Activated T-cell treated with anti-CD3 and anti-CD28 coated beads, Interleukin-2, amount 50 U/mL, for 4 hours (primary cell): ENCODE measurements at regions not wholly inside any gene's neighbourhood (a gene's known extent, or its start where the extent isn't known, plus 50 kb on each side); places are given as distances from the start of the nearest gene placed in this dataset.

ENCODE experiments used
- ATAC-seq, 2 donors: fragments of 200-7000 bp; cut with Tn5 transposase; one replicate each; pipeline ENCODE4 v1.10.0; 2021
- DNase-seq: peaks from one replicate; pipeline ENCODE4 v3.0.0-alpha.2; 2020
- H3K27me3 Mint-ChIP-seq: one replicate; pipeline ENCODE4 v1.8.0; 2021; ENCODE audit warnings: low read depth, mixed read lengths
- H3K36me3 Mint-ChIP-seq: one replicate; pipeline ENCODE4 v1.8.0; 2022; ENCODE audit warnings: mixed read lengths; ENCODE audit not compliant: insufficient read depth
- H3K4me1 Mint-ChIP-seq: one replicate; pipeline ENCODE4 v1.8.0; 2021; ENCODE audit warnings: low read depth, mixed read lengths
- H3K4me3 Mint-ChIP-seq: one replicate; pipeline ENCODE4 v1.8.0; 2021; ENCODE audit warnings: mild to moderate bottlenecking, moderate library complexity, mixed read lengths
- H3K9me3 Mint-ChIP-seq: one replicate; pipeline ENCODE4 v1.8.0; 2021; ENCODE audit warnings: mixed read lengths

- Mint-ChIP-seq H3K4me3 (no peak overlapping the region), H3K36me3 (no peaks in the 10 kb centered on the region), H3K9me3 (no peaks in the 10 kb centered on the region), H3K4me1 (no peaks in the 10 kb centered on the region), H3K27me3 (no peaks in the 10 kb centered on the region)
- DNase-seq (no peak), ATAC-seq (no peak)
Observed at GRCh38 chr4:23614284-23614892, 275.5 kb downstream of the PPARGC1A start.

- no peaks in the 10 kb centered on the region for H3K4me1 Mint-ChIP-seq
- ATAC-seq = no peak
- no peaks in the 10 kb centered on the region for H3K9me3 Mint-ChIP-seq
- H3K27me3 Mint-ChIP-seq = no peaks in the 10 kb centered on the region
- no peak for DNase-seq
- H3K4me3 Mint-ChIP-seq = no peak overlapping the region
- no peaks in the 10 kb centered on the region for H3K36me3 Mint-ChIP-seq
Observed at GRCh38 chr4:23613782-23614181, 276.1 kb downstream of the PPARGC1A start.

GRCh38 chr4:23602720-23603119 is 287.1 kb downstream of the PPARGC1A start:
- Mint-ChIP-seq H3K9me3 (peaks cover 2% of the 10 kb centered on the region), H3K4me3 (no peak overlapping the region), H3K4me1 (no peaks in the 10 kb centered on the region), H3K36me3 (no peaks in the 10 kb centered on the region), H3K27me3 (no peaks in the 10 kb centered on the region)
- DNase-seq (no peak), ATAC-seq (no peak)

GRCh38 chr4:23594125-23594524 is 295.7 kb downstream of the PPARGC1A start:
- peaks cover 8% of the 10 kb centered on the region for H3K9me3 Mint-ChIP-seq
- DNase-seq (no peak), ATAC-seq (no peak)
- H3K4me1 Mint-ChIP-seq = no peaks in the 10 kb centered on the region
- H3K27me3 Mint-ChIP-seq = no peaks in the 10 kb centered on the region
- H3K4me3 Mint-ChIP-seq = no peak overlapping the region
- no peaks in the 10 kb centered on the region for H3K36me3 Mint-ChIP-seq

GRCh38 chr4:23590431-23590830 is 299.4 kb downstream of the PPARGC1A start:
- no peaks in the 10 kb centered on the region for H3K4me1 Mint-ChIP-seq
- H3K27me3 Mint-ChIP-seq = no peaks in the 10 kb centered on the region
- H3K4me3 Mint-ChIP-seq = no peak overlapping the region
- peaks cover 10% of the 10 kb centered on the region for H3K9me3 Mint-ChIP-seq
- DNase-seq (no peak), ATAC-seq (no peak)
- no peaks in the 10 kb centered on the region for H3K36me3 Mint-ChIP-seq

- ATAC-seq = no peak
- DNase-seq = no peak
- Mint-ChIP-seq H3K36me3 (no peaks in the 10 kb centered on the region), H3K27me3 (no peaks in the 10 kb centered on the region), H3K4me1 (no peaks in the 10 kb centered on the region), H3K4me3 (no peak overlapping the region), H3K9me3 (peaks cover 3% of the 10 kb centered on the region)
Observed at GRCh38 chr4:23584024-23584423, 305.8 kb downstream of the PPARGC1A start.

GRCh38 chr4:23582671-23583070 is 307.2 kb downstream of the PPARGC1A start:
- Mint-ChIP-seq H3K27me3 (no peaks in the 10 kb centered on the region), H3K9me3 (peaks cover 6% of the 10 kb centered on the region), H3K4me3 (no peak overlapping the region), H3K36me3 (no peaks in the 10 kb centered on the region), H3K4me1 (no peaks in the 10 kb centered on the region)
- DNase-seq (no peak), ATAC-seq (no peak)

GRCh38 chr4:23579166-23579565 is 310.7 kb downstream of the PPARGC1A start:
- Mint-ChIP-seq H3K4me1 (no peaks in the 10 kb centered on the region), H3K36me3 (no peaks in the 10 kb centered on the region), H3K4me3 (no peak overlapping the region), H3K9me3 (peaks cover 3% of the 10 kb centered on the region), H3K27me3 (no peaks in the 10 kb centered on the region)
- DNase-seq (no peak), ATAC-seq (no peak)

- no peak for DNase-seq
- no peaks in the 10 kb centered on the region for H3K4me1 Mint-ChIP-seq
- no peaks in the 10 kb centered on the region for H3K27me3 Mint-ChIP-seq
- peaks cover 3% of the 10 kb centered on the region for H3K9me3 Mint-ChIP-seq
- no peak for ATAC-seq
- no peak overlapping the region for H3K4me3 Mint-ChIP-seq
- no peaks in the 10 kb centered on the region for H3K36me3 Mint-ChIP-seq
Observed at GRCh38 chr4:23577398-23577797, 312.4 kb downstream of the PPARGC1A start.

- no peak overlapping the region for H3K4me3 Mint-ChIP-seq
- DNase-seq (no peak), ATAC-seq (no peak)
- H3K36me3 Mint-ChIP-seq = no peaks in the 10 kb centered on the region
- H3K27me3 Mint-ChIP-seq = no peaks in the 10 kb centered on the region
- no peaks in the 10 kb centered on the region for H3K9me3 Mint-ChIP-seq
- no peaks in the 10 kb centered on the region for H3K4me1 Mint-ChIP-seq
Observed at GRCh38 chr4:23572382-23572781, 317.5 kb downstream of the PPARGC1A start.

GRCh38 chr4:23567338-23567737 is 322.5 kb downstream of the PPARGC1A start:
- no peaks in the 10 kb centered on the region for H3K36me3 Mint-ChIP-seq

GRCh38 chr4:23560748-23561147 is 329.1 kb downstream of the PPARGC1A start:
- Mint-ChIP-seq H3K4me1 (no peaks in the 10 kb centered on the region), H3K4me3 (no peak overlapping the region), H3K36me3 (no peaks in the 10 kb centered on the region), H3K27me3 (no peaks in the 10 kb centered on the region), H3K9me3 (peaks cover 21% of the 10 kb centered on the region)
- ATAC-seq (no peak), DNase-seq (no peak)

More at GRCh38 chr4:23567338-23567737, 322.5 kb downstream of the PPARGC1A start:
- Mint-ChIP-seq H3K4me1 (no peaks in the 10 kb centered on the region), H3K27me3 (no peaks in the 10 kb centered on the region), H3K9me3 (peaks cover 5% of the 10 kb centered on the region), H3K4me3 (no peak overlapping the region)
- DNase-seq (no peak), ATAC-seq (no peak)

GRCh38 chr4:23558101-23558500 is 331.7 kb downstream of the PPARGC1A start:
- Mint-ChIP-seq H3K4me3 (no peak overlapping the region), H3K27me3 (no peaks in the 10 kb centered on the region), H3K36me3 (no peaks in the 10 kb centered on the region), H3K4me1 (no peaks in the 10 kb centered on the region), H3K9me3 (peaks cover 24% of the 10 kb centered on the region)
- ATAC-seq (no peak), DNase-seq (no peak)

- Mint-ChIP-seq H3K9me3 (peaks cover 17% of the 10 kb centered on the region), H3K36me3 (no peaks in the 10 kb centered on the region), H3K27me3 (no peaks in the 10 kb centered on the region), H3K4me3 (no peak overlapping the region), H3K4me1 (no peaks in the 10 kb centered on the region)
- no peak for DNase-seq
- no peak for ATAC-seq
Observed at GRCh38 chr4:23547601-23548000, 342.2 kb downstream of the PPARGC1A start.

GRCh38 chr4:23547096-23547495 is 342.8 kb downstream of the PPARGC1A start:
- H3K27me3 Mint-ChIP-seq = no peaks in the 10 kb centered on the region
- H3K4me3 Mint-ChIP-seq = no peak overlapping the region
- no peaks in the 10 kb centered on the region for H3K36me3 Mint-ChIP-seq
- H3K9me3 Mint-ChIP-seq = peaks cover 17% of the 10 kb centered on the region
- DNase-seq = no peak
- H3K4me1 Mint-ChIP-seq = no peaks in the 10 kb centered on the region
- no peak for ATAC-seq
